Renal pelvis (tissue), 1 donor: ENCODE measurements at regions not wholly inside any gene's neighbourhood (a gene's known extent, or its start where the extent isn't known, plus 50 kb on each side); places are given as distances from the start of the nearest gene placed in this dataset.

Experiments used
- DNase-seq: peaks from one replicate; pipeline ENCODE4 v3.0.0-alpha.2; 2013

GRCh38 chr11:42179216-42179615 lies 719.8 kb upstream of the LRRC4C start:
- no peak for DNase-seq

GRCh38 chr11:42195289-42196013 lies 736.0 kb upstream of the LRRC4C start:
- no peak for DNase-seq

GRCh38 chr11:42200311-42200710 lies 740.9 kb upstream of the LRRC4C start:
- no peak for DNase-seq

GRCh38 chr11:42201603-42202148 lies 742.2 kb upstream of the LRRC4C start:
- DNase-seq: no peak

- DNase-seq: no peak
Observed at GRCh38 chr11:42205518-42205917, 746.1 kb upstream of the LRRC4C start.

GRCh38 chr11:42225664-42226063 lies 766.2 kb upstream of the LRRC4C start:
- no peak for DNase-seq

GRCh38 chr11:42232673-42233072 lies 773.2 kb upstream of the LRRC4C start:
- DNase-seq: no peak

GRCh38 chr11:42234451-42234951 lies 775.0 kb upstream of the LRRC4C start:
- no peak for DNase-seq

- DNase-seq: no peak
Observed at GRCh38 chr11:42237701-42238235, 778.3 kb upstream of the LRRC4C start.

GRCh38 chr11:42239188-42239587 lies 779.7 kb upstream of the LRRC4C start:
- no peak for DNase-seq

- peak; percentile 14 for DNase-seq
Observed at GRCh38 chr11:42243385-42243784, 783.9 kb upstream of the LRRC4C start.

- no peak for DNase-seq
Observed at GRCh38 chr11:42244376-42244775, 784.9 kb upstream of the LRRC4C start.

GRCh38 chr11:42249401-42249800 lies 789.9 kb upstream of the LRRC4C start:
- no peak for DNase-seq

GRCh38 chr11:42249956-42250355 lies 790.5 kb upstream of the LRRC4C start:
- no peak for DNase-seq

GRCh38 chr11:42251984-42252383 lies 792.5 kb upstream of the LRRC4C start:
- no peak for DNase-seq

- no peak for DNase-seq
Observed at GRCh38 chr11:42253156-42253555, 793.7 kb upstream of the LRRC4C start.

GRCh38 chr11:42255906-42256305 lies 796.5 kb upstream of the LRRC4C start:
- DNase-seq: no peak

GRCh38 chr11:42257534-42257933 lies 798.1 kb upstream of the LRRC4C start:
- no peak for DNase-seq

- no peak for DNase-seq
Observed at GRCh38 chr11:42265072-42265471, 805.6 kb upstream of the LRRC4C start.

GRCh38 chr11:42271306-42271705 lies 811.9 kb upstream of the LRRC4C start:
- no peak for DNase-seq

- no peak for DNase-seq
Observed at GRCh38 chr11:42273977-42274376, 814.5 kb upstream of the LRRC4C start.

- DNase-seq: no peak
Observed at GRCh38 chr11:42296910-42297309, 837.5 kb upstream of the LRRC4C start.

GRCh38 chr11:42299780-42300179 lies 840.3 kb upstream of the LRRC4C start:
- DNase-seq: no peak

GRCh38 chr11:42301777-42302176 lies 842.3 kb upstream of the LRRC4C start:
- no peak for DNase-seq
